Breast epithelium (tissue), 4 donors: ENCODE measurements at regions not wholly inside any gene's neighbourhood (a gene's known extent, or its start where the extent isn't known, plus 50 kb on each side); places are given as distances from the start of the nearest gene placed in this dataset.

Experiments
- DNase-seq, 2 donors: peaks; one replicate each; pipeline ENCODE4 v3.0.0-alpha.2; 2019; ENCODE audit warnings: low spot score in 2 of 2
- H3K27ac ChIP-seq, 2 donors: fragments of 200-600 bp; sonication (generic) in 1 of 2; one replicate each; pipeline ENCODE4 v1.5.1; 2016 to 2019; ENCODE audit warnings: mild to moderate bottlenecking in 1 of 2
- H3K27me3 ChIP-seq, 2 donors: fragments of 200-600 bp; sonication (generic) in 1 of 2; one replicate each; pipeline versions ENCODE4 v1.5.1 to v1.6.0; 2017 to 2019; ENCODE audit warnings: control low read depth in 1 of 2, mild to moderate bottlenecking in 1 of 2
- H3K36me3 ChIP-seq: fragments of 200-600 bp; one replicate; pipeline ENCODE4 v1.5.1; 2019
- H3K4me1 ChIP-seq, 2 donors: fragments of 200-600 bp; sonication (generic); one replicate each; pipeline ENCODE4 v1.5.1; 2016 to 2019; ENCODE audit warnings: control low read depth in 1 of 2
- H3K4me3 ChIP-seq, 3 donors: fragments of 200-600 bp; sonication (generic); 1 replicate in 2 of 3; 2 replicates in 1 of 3; pipeline ENCODE4 v1.5.1; 2016 to 2019; ENCODE audit warnings: mild to moderate bottlenecking in 3 of 3, moderate library complexity in 2 of 3
- H3K9me3 ChIP-seq, 2 donors: fragments of 200-600 bp; sonication (generic) in 1 of 2; one replicate each; pipeline ENCODE4 v1.5.1; 2016 to 2019; ENCODE audit warnings: control low read depth in 1 of 2
- POLR2A ChIP-seq: fragments of 450-650 bp; IDR thresholded peaks from one replicate; pipeline ENCODE4 v1.6.1; 2016; ENCODE audit warnings: antibody characterized with exemption, mild to moderate bottlenecking, moderate library complexity
- POLR2AphosphoS5 ChIP-seq, 3 donors: sonication (generic); formaldehyde crosslinking; IDR thresholded peaks; one replicate each; pipeline ENCODE4 v1.6.1; 2017; ENCODE audit warnings: antibody characterized with exemption in 3 of 3
- intact Hi-C: fragments of 100-400 bp; cut with DNase I; formaldehyde crosslinking; loops from one replicate; pipeline ENCODE4 v1.15.1; 2023; ENCODE audit warnings: low total_unique reads
- TF ChIP-seq, protein P1 (sequence below), 3 donors: fragments of 450-650 bp; IDR thresholded peaks; one replicate each; pipeline ENCODE4 v1.5.1; 2016 to 2017; ENCODE audit warnings: antibody characterized with exemption in 3 of 3, mild to moderate bottlenecking in 3 of 3, moderate library complexity in 3 of 3

DNA sequence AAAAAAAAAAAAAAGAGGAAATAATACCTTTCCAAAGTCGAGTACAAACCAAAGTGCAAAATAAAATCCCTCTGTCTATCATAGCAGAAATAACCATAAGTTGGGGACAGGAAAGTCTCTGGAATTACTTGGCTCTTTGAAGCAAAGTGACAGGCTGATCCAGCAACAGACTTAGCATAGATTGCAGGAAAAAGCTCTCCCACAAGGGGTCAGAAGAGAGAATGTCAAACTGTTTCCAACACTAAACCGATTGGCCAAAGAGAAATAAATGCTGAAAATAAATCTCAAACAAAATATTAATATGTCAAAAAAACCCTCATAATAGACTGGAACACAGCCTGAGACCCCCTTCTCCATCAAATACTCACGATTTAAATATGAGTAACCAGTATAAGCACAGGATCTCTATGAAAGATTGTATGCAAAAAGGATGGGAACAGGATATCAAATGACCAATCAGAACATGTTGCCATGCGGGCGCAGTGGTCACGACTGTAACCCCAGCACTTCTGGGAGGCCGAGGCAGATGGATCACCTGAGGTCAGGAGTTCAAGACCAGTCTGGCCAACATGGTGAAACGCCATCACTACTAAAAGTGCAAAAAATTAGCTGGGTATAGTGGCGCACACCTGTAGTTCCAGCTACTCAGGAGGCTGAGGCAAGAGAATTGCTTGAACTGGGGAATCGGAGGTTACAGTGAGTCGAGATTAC lies 1000.7 kb upstream of the LRRN3 start:
- DNase-seq = no peak
- Histone ChIP-seq H3K27me3 (no peaks in the 10 kb centered on the region), H3K36me3 (no peaks in the 10 kb centered on the region), H3K4me3 (no peak overlapping the region), H3K9me3 (no peaks in the 10 kb centered on the region), H3K27ac (no peak overlapping the region), H3K4me1 (no peaks in the 10 kb centered on the region)
- intact Hi-C loops = no loop called here
- TF ChIP-seq, protein P1, sequence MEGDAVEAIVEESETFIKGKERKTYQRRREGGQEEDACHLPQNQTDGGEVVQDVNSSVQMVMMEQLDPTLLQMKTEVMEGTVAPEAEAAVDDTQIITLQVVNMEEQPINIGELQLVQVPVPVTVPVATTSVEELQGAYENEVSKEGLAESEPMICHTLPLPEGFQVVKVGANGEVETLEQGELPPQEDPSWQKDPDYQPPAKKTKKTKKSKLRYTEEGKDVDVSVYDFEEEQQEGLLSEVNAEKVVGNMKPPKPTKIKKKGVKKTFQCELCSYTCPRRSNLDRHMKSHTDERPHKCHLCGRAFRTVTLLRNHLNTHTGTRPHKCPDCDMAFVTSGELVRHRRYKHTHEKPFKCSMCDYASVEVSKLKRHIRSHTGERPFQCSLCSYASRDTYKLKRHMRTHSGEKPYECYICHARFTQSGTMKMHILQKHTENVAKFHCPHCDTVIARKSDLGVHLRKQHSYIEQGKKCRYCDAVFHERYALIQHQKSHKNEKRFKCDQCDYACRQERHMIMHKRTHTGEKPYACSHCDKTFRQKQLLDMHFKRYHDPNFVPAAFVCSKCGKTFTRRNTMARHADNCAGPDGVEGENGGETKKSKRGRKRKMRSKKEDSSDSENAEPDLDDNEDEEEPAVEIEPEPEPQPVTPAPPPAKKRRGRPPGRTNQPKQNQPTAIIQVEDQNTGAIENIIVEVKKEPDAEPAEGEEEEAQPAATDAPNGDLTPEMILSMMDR (IDR thresholded peaks at IDR 0.05) = no peak
- TF ChIP-seq POLR2A (no peak), POLR2AphosphoS5 (IDR thresholded peaks at IDR 0.05) (no peak)

DNA sequence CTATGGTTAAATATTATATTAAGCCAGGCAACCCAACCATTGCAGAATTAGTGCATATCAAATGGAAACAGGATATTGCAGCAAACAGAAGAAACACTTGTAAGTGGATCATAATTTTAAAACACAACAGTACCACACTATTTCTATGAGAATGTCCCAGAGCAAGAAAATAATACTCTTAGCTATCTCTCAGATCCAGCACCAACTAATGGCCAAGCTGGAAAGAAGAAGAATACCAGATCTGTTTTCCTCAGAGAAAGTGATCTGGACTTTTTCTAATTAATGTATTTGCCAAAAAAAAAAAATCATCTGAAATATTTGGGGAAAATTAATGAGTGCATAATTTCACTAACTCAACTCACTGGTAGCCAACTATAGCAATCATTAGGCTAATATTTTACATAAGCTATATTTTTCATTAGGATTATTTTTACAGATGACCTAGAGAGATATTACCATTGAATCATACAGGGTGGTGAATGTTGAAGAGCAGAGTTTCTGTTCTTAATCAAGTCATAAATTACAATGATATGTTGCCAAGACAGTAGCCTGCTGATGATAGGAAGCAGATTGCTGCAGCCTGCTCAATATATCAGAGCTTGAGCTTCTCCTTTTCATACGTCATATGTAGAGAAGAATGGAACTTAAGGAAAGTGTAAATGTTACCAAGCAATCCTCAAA lies 995.4 kb upstream of the LRRN3 start:
- no peaks in the 10 kb centered on the region for H3K36me3 ChIP-seq
- H3K4me3 ChIP-seq = no peak overlapping the region
- intact Hi-C loops = no loop called here
- no peaks in the 10 kb centered on the region for H3K4me1 ChIP-seq
- H3K9me3 ChIP-seq = peaks cover 0 to 7% of the 10 kb centered on the region in 2 donors
- H3K27me3 ChIP-seq = no peaks in the 10 kb centered on the region
- no peak for DNase-seq
- no peak overlapping the region for H3K27ac ChIP-seq
- no peak for TF ChIP-seq POLR2AphosphoS5 (IDR thresholded peaks at IDR 0.05)
- TF ChIP-seq, protein P1 (IDR thresholded peaks at IDR 0.05) = no peak
- no peak for TF ChIP-seq POLR2A

DNA sequence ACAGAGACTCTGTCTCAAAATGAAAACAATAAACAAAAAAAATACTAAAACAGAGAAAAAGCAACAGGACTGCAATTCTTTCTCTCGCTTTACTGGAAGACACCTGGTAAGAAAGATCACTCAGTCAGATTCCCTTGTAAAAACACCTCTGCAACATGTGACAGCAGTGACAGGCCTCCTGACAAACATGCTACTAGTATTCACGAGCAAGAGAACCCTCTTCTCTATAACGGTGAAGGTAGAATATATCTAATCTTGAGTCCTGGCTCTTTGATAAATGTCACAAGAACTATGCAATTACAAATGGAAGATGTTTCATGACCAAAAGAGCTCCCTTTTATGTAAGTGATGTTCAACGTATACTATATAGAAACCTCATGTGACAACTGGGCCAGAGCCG lies 986.7 kb upstream of the LRRN3 start:
- Histone ChIP-seq H3K4me1 (no peaks in the 10 kb centered on the region), H3K9me3 (no peaks in the 10 kb centered on the region), H3K4me3 (no peak overlapping the region), H3K27ac (no peak overlapping the region), H3K36me3 (no peaks in the 10 kb centered on the region), H3K27me3 (no peaks in the 10 kb centered on the region)
- TF ChIP-seq, protein P1 (IDR thresholded peaks at IDR 0.05) = no peak
- no peak for TF ChIP-seq POLR2AphosphoS5 (IDR thresholded peaks at IDR 0.05)
- no peak for TF ChIP-seq POLR2A
- DNase-seq = no peak
- intact Hi-C loops = no loop called here

DNA sequence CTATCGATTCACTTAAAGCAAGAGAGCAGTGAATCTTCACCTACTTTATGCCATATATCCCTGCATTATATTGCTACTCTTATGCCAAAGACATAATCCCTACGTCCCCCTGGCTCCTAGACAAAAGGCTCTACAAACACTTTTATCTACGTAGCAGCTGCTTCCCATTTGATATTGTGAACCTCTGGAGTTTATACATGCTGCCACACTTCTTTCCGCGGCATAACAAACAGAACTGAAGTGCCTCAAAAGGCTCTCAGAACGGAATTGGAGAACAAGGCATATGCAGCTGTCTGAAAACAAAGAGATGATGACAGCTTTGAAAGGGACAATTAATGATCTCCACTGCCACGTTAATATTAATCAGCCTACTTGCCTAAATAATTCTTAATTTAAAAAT lies 985.6 kb upstream of the LRRN3 start:
- Histone ChIP-seq H3K4me1 (no peaks in the 10 kb centered on the region), H3K27me3 (no peaks in the 10 kb centered on the region), H3K4me3 (no peak overlapping the region), H3K9me3 (no peaks in the 10 kb centered on the region), H3K36me3 (no peaks in the 10 kb centered on the region), H3K27ac (no peak overlapping the region)
- intact Hi-C loops = no loop called here
- no peak for DNase-seq
- TF ChIP-seq POLR2AphosphoS5 (IDR thresholded peaks at IDR 0.05) (no peak), POLR2A (no peak)
- TF ChIP-seq, protein P1 (IDR thresholded peaks at IDR 0.05) = no peak

DNA sequence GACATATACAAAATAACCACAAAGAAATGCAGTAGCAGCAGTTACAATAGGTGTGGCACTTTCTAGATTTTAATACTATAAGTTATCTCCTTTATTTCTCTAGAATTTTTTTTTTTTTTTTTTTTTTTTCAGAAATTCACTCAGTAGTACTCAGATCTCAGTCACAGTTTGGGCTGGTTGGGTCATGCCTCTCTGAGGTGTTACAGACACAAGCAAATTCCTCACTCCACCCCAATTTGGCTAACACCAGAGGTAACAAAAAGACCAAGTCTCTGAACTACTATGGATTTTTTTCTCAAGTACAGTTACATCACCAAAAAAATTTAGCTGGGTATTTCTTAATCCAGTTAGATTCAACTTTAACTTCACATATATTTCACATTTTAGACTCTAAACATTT lies 985.1 kb upstream of the LRRN3 start:
- Histone ChIP-seq H3K4me3 (no peak overlapping the region), H3K4me1 (no peaks in the 10 kb centered on the region), H3K9me3 (no peaks in the 10 kb centered on the region), H3K27ac (no peak overlapping the region), H3K36me3 (no peaks in the 10 kb centered on the region), H3K27me3 (no peaks in the 10 kb centered on the region)
- TF ChIP-seq POLR2A (no peak), POLR2AphosphoS5 (IDR thresholded peaks at IDR 0.05) (no peak)
- TF ChIP-seq, protein P1 (IDR thresholded peaks at IDR 0.05) = no peak
- DNase-seq = no peak
- intact Hi-C loops = no loop called here
